ENCODE measurements at regions not wholly inside any gene's neighbourhood (a gene's known extent, or its start where the extent isn't known, plus 50 kb on each side); places are given as distances from the start of the nearest gene placed in this dataset.

DNA sequence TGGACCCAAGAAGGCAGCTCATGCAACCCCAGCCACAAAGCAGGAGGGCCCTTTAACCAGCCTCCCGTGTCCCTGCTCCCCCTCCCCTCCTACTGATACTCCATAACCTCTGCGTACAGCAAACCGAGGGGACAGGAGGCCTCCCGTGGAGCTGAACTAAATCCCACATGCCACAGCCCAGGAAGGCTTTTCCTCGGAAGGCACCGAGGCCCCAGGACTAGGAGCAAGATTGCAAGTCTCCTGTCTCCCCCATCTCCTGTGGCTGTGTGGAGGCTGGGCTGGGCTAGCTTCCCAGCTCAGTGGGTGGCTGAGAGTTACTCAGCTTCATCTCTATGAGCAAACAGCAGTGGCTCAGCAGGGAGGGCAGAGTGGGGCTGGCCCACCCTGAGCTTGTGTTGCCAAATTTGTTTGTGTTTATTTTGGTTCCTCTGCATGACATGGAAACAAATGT is 62.7 kb upstream of the NECTIN1 start:
- no peak for TF ChIP-seq EZH2 (IDR thresholded peaks at IDR 0.05; ENCODE audit: low read depth)
- TF ChIP-seq, protein P1, sequence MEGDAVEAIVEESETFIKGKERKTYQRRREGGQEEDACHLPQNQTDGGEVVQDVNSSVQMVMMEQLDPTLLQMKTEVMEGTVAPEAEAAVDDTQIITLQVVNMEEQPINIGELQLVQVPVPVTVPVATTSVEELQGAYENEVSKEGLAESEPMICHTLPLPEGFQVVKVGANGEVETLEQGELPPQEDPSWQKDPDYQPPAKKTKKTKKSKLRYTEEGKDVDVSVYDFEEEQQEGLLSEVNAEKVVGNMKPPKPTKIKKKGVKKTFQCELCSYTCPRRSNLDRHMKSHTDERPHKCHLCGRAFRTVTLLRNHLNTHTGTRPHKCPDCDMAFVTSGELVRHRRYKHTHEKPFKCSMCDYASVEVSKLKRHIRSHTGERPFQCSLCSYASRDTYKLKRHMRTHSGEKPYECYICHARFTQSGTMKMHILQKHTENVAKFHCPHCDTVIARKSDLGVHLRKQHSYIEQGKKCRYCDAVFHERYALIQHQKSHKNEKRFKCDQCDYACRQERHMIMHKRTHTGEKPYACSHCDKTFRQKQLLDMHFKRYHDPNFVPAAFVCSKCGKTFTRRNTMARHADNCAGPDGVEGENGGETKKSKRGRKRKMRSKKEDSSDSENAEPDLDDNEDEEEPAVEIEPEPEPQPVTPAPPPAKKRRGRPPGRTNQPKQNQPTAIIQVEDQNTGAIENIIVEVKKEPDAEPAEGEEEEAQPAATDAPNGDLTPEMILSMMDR (conservative IDR thresholded peaks at IDR 0.05): no peak
